ENCODE measurements at regions not wholly inside any gene's neighbourhood (a gene's known extent, or its start where the extent isn't known, plus 50 kb on each side); places are given as distances from the start of the nearest gene placed in this dataset.

DNA sequence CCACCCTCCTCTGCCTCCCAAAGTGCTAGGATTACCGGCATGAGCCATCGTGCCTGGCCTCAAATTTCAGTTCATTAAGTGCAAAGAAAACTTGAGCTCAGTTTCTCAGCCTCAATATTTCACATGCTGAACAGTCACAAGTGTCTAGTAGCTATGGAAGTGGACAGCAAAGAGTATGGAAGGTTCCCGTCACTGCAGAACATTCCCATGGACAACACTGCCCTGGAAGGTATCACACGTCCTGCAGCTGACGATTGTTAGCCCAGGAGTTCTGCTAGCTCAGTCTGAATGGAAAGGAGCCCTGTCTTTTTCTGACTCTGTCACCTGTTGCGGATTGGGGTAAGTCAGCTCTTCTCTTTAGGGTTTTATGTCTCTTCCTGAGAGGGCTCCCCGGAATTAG, 86.2 kb upstream of the PTPRM start:
- ATAC-seq (ENCODE audit: low FRiP score in 2 of 2) = no peak
- TF ChIP-seq EP300 (IDR thresholded peaks at IDR 0.05) (no peak), POLR2AphosphoS5 (IDR thresholded peaks at IDR 0.05) (no peak), POLR2A (IDR thresholded peaks at IDR 0.05) (no peak)
- TF ChIP-seq, protein P1, sequence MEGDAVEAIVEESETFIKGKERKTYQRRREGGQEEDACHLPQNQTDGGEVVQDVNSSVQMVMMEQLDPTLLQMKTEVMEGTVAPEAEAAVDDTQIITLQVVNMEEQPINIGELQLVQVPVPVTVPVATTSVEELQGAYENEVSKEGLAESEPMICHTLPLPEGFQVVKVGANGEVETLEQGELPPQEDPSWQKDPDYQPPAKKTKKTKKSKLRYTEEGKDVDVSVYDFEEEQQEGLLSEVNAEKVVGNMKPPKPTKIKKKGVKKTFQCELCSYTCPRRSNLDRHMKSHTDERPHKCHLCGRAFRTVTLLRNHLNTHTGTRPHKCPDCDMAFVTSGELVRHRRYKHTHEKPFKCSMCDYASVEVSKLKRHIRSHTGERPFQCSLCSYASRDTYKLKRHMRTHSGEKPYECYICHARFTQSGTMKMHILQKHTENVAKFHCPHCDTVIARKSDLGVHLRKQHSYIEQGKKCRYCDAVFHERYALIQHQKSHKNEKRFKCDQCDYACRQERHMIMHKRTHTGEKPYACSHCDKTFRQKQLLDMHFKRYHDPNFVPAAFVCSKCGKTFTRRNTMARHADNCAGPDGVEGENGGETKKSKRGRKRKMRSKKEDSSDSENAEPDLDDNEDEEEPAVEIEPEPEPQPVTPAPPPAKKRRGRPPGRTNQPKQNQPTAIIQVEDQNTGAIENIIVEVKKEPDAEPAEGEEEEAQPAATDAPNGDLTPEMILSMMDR (IDR thresholded peaks at IDR 0.05) = no peak
- 93 to 98% methylated on average over 7 of the region's 7 CpGs for WGBS, 2 donors

DNA sequence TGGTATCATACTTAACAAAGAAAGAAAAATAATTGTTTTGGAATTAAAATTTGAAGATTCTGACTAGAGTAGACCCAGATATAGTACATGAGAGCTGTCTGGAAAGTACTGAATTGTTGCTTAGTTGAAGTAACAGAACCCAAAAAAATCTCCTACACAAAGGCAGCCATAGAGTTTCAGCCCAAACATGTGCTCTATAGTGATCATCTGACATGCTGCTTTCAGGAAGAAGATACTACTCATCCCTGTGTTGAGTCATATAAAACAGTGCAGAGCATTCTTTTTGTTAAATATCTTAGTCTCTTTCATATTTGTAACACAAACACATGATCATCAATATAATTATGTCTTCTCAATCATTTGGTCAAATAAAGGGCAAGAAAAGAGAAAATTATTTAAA, 84.8 kb upstream of the PTPRM start:
- TF ChIP-seq POLR2A (IDR thresholded peaks at IDR 0.05) = no peak
- TF ChIP-seq EP300 (IDR thresholded peaks at IDR 0.05) = no peak
- no peak for TF ChIP-seq POLR2AphosphoS5 (IDR thresholded peaks at IDR 0.05)
- TF ChIP-seq, protein P1 (IDR thresholded peaks at IDR 0.05) = no peak
- no peak for DNase-seq
- no peaks in the 10 kb centered on the region for H3K9me3 ChIP-seq
- no peak overlapping the region for H3K4me3 ChIP-seq
- ATAC-seq (ENCODE audit: low FRiP score in 2 of 2) = no peak
- H3K36me3 ChIP-seq = no peaks in the 10 kb centered on the region
- no peaks in the 10 kb centered on the region for H3K27me3 ChIP-seq
- no peaks in the 10 kb centered on the region for H3K4me1 ChIP-seq
- H3K27ac ChIP-seq = no peak overlapping the region

More for the DNA sequence above, 86.2 kb upstream of the PTPRM start:
- H3K27ac ChIP-seq = no peak overlapping the region
- no peaks in the 10 kb centered on the region for H3K36me3 ChIP-seq
- no peak overlapping the region for H3K4me3 ChIP-seq
- DNase-seq = no peak
- no peaks in the 10 kb centered on the region for H3K4me1 ChIP-seq
- no peaks in the 10 kb centered on the region for H3K27me3 ChIP-seq
- H3K9me3 ChIP-seq = no peaks in the 10 kb centered on the region

DNA sequence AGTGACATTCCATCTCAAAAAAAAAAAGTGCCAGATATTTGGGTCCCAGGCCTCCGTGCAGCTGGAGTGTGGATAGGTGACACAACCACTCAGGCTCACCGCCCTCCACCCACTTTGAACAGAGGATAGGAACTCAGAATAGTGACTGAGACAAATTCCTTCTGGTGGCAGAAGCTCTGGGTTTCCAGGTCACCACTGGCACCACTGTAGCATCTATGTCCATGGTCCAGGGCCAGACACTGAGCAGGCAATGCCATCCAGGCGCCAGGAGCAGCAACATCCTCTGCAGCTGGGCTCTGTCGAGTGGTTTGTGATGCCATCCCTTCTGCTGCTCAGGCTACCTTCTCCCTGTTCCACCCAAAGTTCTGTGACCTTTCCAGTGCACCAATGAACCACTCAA, 81.5 kb upstream of the PTPRM start:
- Histone ChIP-seq H3K9me3 (no peaks in the 10 kb centered on the region), H3K27me3 (no peaks in the 10 kb centered on the region), H3K36me3 (no peaks in the 10 kb centered on the region), H3K27ac (no peak overlapping the region), H3K4me1 (no peaks in the 10 kb centered on the region), H3K4me3 (no peak overlapping the region)
- TF ChIP-seq, protein P1 (IDR thresholded peaks at IDR 0.05) = no peak
- DNase-seq (no peak), ATAC-seq (ENCODE audit: low FRiP score in 2 of 2) (no peak)
- 85 to 94% methylated on average over 4 of the region's 4 CpGs for WGBS, 2 donors

DNA sequence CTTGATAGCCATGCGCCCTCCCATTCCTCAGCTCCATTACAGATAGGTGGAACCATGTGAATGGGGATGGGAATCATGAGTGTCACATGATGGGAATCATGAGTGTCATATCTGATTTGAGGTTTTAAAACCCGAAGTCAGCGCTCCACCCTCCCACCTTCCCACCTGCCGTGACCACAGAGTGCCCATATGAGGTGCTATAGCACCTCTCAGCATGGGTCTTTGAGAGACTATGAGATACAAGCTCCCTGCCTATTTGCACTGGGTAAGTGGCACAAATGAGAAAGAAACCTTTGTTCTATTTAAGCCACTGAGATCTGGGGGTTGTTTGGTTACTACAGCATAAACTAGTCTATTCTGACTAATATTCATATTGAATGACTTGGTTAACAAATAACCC, 78.5 kb upstream of the PTPRM start:
- DNase-seq (no peak), ATAC-seq (ENCODE audit: low FRiP score in 2 of 2) (no peak)
- WGBS, 2 donors = 50 to 66% methylated on average over 4 of the region's 4 CpGs
- Histone ChIP-seq H3K4me3 (no peak overlapping the region), H3K27ac (no peak overlapping the region), H3K4me1 (no peaks in the 10 kb centered on the region), H3K36me3 (no peaks in the 10 kb centered on the region), H3K27me3 (no peaks in the 10 kb centered on the region), H3K9me3 (no peaks in the 10 kb centered on the region)
- TF ChIP-seq POLR2AphosphoS5 (IDR thresholded peaks at IDR 0.05) = no peak
- TF ChIP-seq EP300 (IDR thresholded peaks at IDR 0.05) = no peak
- TF ChIP-seq POLR2A (IDR thresholded peaks at IDR 0.05) = no peak
- TF ChIP-seq, protein P1 (IDR thresholded peaks at IDR 0.05) = no peak

DNA sequence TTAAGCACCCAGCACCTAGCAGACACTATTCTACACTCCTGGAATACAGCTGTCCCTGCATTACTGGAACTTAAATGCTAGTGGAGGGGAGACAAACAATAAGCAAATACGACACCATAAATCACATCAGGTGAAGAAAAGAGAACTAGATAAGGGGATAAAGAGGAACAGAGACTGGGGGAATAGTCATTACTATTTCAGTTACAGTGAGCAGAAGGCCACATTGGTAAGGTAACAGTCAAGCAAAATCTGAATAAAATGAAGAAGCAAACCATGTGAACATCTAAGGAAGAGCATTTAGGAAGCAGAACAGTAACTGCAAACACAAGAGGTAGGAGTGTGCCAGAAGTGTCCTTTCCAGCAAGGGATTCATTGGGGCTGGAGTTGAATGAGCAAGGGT, 77.0 kb upstream of the PTPRM start:
- TF ChIP-seq EP300 (IDR thresholded peaks at IDR 0.05) (no peak), POLR2AphosphoS5 (IDR thresholded peaks at IDR 0.05) (no peak), POLR2A (IDR thresholded peaks at IDR 0.05) (no peak)
- TF ChIP-seq, protein P1 (IDR thresholded peaks at IDR 0.05) = no peak
- H3K4me1 ChIP-seq = no peaks in the 10 kb centered on the region
- no peak overlapping the region for H3K4me3 ChIP-seq
- DNase-seq (no peak), ATAC-seq (ENCODE audit: low FRiP score in 2 of 2) (no peak)
- no peaks in the 10 kb centered on the region for H3K27me3 ChIP-seq
- H3K27ac ChIP-seq = no peak overlapping the region
- WGBS, 2 donors = 79 to 95% methylated on average over 1 of the region's 1 CpG
- H3K36me3 ChIP-seq = no peaks in the 10 kb centered on the region
- no peaks in the 10 kb centered on the region for H3K9me3 ChIP-seq

Measured in upper lobe of left lung (tissue), 6 donors.